OCI-LY7 (cell line): ENCODE measurements at regions not wholly inside any gene's neighbourhood (a gene's known extent, or its start where the extent isn't known, plus 50 kb on each side); places are given as distances from the start of the nearest gene placed in this dataset.

Source experiments
- BruUV-seq: library from RNA; stranded (reverse); fragments of 400-500 nt; replicated peaks from 2 replicates; lab custom pipeline; 2021; lab: Mats Ljungman, UMichigan
- CTCF ChIA-PET: fragments of 300-600 bp; sonication (Branson Sonifier 250); formaldehyde crosslinking; loops from one replicate; lab custom pipeline; 2022; ENCODE audit warnings: antibody characterized with exemption; ENCODE audit not compliant: unreplicated experiment; lab: Charles Lee
- POLR2A ChIA-PET: fragments of 300-600 bp; sonication (Branson Sonifier 250); formaldehyde crosslinking; loops from one replicate; lab custom pipeline; 2022; ENCODE audit warnings: antibody characterized with exemption; lab: Charles Lee
- DNase-seq: peaks from one replicate; pipeline ENCODE4 v3.0.0-alpha.2; 2015; ENCODE audit warnings: low spot score
- H2AFZ ChIP-seq: fragments of 200-600 bp; sonication (generic), shearing (Covaris generic); 2 replicates; pipeline ENCODE4 v1.6.1; 2014; ENCODE audit warnings: mild to moderate bottlenecking, antibody characterized with exemption, low read length, moderate library complexity
- H3K27ac ChIP-seq: fragments of 200-600 bp; sonication (generic); 2 replicates; pipeline ENCODE4 v1.5.1; 2014; ENCODE audit warnings: mixed run types, low read depth, mild to moderate bottlenecking, moderate library complexity, low read length, inconsistent platforms; ENCODE audit not compliant: poor library complexity, severe bottlenecking
- H3K36me3 ChIP-seq: fragments of 200-600 bp; sonication (generic); 2 replicates; pipeline ENCODE4 v1.6.1; 2014; ENCODE audit warnings: mild to moderate bottlenecking, antibody characterized with exemption, low read length, moderate library complexity, mixed read lengths; ENCODE audit not compliant: insufficient read depth
- H3K4me1 ChIP-seq: fragments of 200-600 bp; sonication (generic); 2 replicates; pipeline ENCODE4 v1.5.1; 2014; ENCODE audit warnings: mild to moderate bottlenecking, low read length; ENCODE audit not compliant: insufficient read depth, poor library complexity, severe bottlenecking
- H3K4me2 ChIP-seq: fragments of 200-600 bp; sonication (generic); 2 replicates; pipeline ENCODE4 v1.6.1; 2014; ENCODE audit warnings: mild to moderate bottlenecking, low read length
- H3K4me3 ChIP-seq: fragments of 200-600 bp; sonication (generic); 2 replicates; pipeline ENCODE4 v1.5.1; 2014; ENCODE audit warnings: mild to moderate bottlenecking, low read depth, low read length; ENCODE audit not compliant: poor library complexity, severe bottlenecking
- H3K79me2 ChIP-seq: fragments of 200-600 bp; sonication (generic); 2 replicates; pipeline ENCODE4 v1.6.1; 2016; ENCODE audit warnings: low read depth, mild to moderate bottlenecking, low read length, moderate library complexity, mixed read lengths; ENCODE audit not compliant: insufficient read depth
- H3K9me2 ChIP-seq: fragments of 200-600 bp; sonication (generic); 2 replicates; pipeline ENCODE4 v1.6.1; 2016; ENCODE audit warnings: mild to moderate bottlenecking, low read length, mixed read lengths; ENCODE audit not compliant: insufficient read depth
- H3K9me3 ChIP-seq: fragments of 200-600 bp; sonication (generic); 2 replicates; pipeline ENCODE4 v1.6.1; 2014; ENCODE audit warnings: mild to moderate bottlenecking, mixed run types, low read length, mixed read lengths
- H4K20me1 ChIP-seq: fragments of 200-600 bp; sonication (generic); 2 replicates; pipeline ENCODE4 v1.6.1; 2014; ENCODE audit warnings: mild to moderate bottlenecking, antibody characterized with exemption, low read length, moderate library complexity, mixed read lengths; ENCODE audit not compliant: insufficient read depth
- CTCF ChIP-seq: fragments of 200-600 bp; sonication (generic); conservative IDR thresholded peaks from 2 replicates; pipeline ENCODE4 v1.5.1; 2014; ENCODE audit warnings: mild to moderate bottlenecking, antibody characterized with exemption, low read length, moderate library complexity, mixed read lengths
- EZH2phosphoT487 ChIP-seq: fragments of 200-600 bp; sonication (generic); IDR thresholded peaks from 2 replicates; pipeline ENCODE4 v1.6.1; 2018; ENCODE audit warnings: low read depth, borderline replicate concordance, mild to moderate bottlenecking, mixed run types, antibody characterized with exemption, low read length, moderate library complexity, mixed read lengths
- intact Hi-C: fragments of 100-400 bp; cut with micrococcal nuclease; formaldehyde crosslinking; loops from one replicate; pipeline ENCODE4 v1.10.0; 2022; ENCODE audit not compliant: unreplicated experiment

GRCh38 chr10:129104266-129105045 lies 362.6 kb upstream of the MGMT start:
- CTCF ChIA-PET = no interaction called here
- H3K4me3 ChIP-seq = no peak overlapping the region
- POLR2A ChIA-PET = no interaction called here
- H3K4me2 ChIP-seq = no peak overlapping the region
- no peaks in the 10 kb centered on the region for H3K36me3 ChIP-seq
- no peaks in the 10 kb centered on the region for H4K20me1 ChIP-seq
- TF ChIP-seq EZH2phosphoT487 (no peak), CTCF (no peak)
- no peaks in the 10 kb centered on the region for H3K9me2 ChIP-seq
- intact Hi-C loops = no loop called here
- H2AFZ ChIP-seq = no peak overlapping the region
- no peak for DNase-seq
- H3K27ac ChIP-seq = no peak overlapping the region
- BruUV-seq = no TSS peak
- H3K79me2 ChIP-seq = no peaks in the 10 kb centered on the region
- H3K9me3 ChIP-seq = no peaks in the 10 kb centered on the region
- no peaks in the 10 kb centered on the region for H3K4me1 ChIP-seq

GRCh38 chr10:129105266-129105665 lies 361.8 kb upstream of the MGMT start:
- Histone ChIP-seq H3K9me2 (no peaks in the 10 kb centered on the region), H3K4me1 (no peaks in the 10 kb centered on the region), H3K9me3 (no peaks in the 10 kb centered on the region), H3K4me3 (no peak overlapping the region), H4K20me1 (no peaks in the 10 kb centered on the region), H3K79me2 (no peaks in the 10 kb centered on the region), H3K27ac (no peak overlapping the region), H3K4me2 (no peak overlapping the region), H3K36me3 (no peaks in the 10 kb centered on the region), H2AFZ (no peak overlapping the region)
- CTCF ChIA-PET = no interaction called here
- intact Hi-C loops = no loop called here
- no TSS peak for BruUV-seq
- DNase-seq = no peak
- TF ChIP-seq EZH2phosphoT487 (no peak), CTCF (no peak)
- POLR2A ChIA-PET = no interaction called here

DNA sequence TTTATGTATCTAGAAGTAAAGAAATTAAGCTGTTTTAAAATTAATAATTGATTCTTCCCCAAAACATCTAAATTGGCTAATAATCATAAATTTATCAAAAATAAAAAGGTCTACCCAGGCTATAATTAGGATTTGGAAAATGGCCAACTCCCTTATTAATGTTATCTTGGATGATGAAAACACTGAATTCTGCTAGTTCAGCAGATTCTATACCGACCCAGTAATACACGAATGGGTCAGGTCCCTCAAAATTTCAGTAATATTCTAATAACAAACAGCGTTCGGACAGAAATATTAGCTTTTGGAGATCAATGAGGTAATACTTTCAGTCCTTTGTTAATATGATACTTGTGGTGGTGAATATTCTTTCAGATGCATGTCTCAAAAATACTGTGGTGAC lies 360.7 kb upstream of the MGMT start:
- BruUV-seq = no TSS peak
- Histone ChIP-seq H4K20me1 (no peaks in the 10 kb centered on the region), H3K27ac (no peak overlapping the region), H3K9me3 (no peaks in the 10 kb centered on the region), H3K9me2 (no peaks in the 10 kb centered on the region), H3K4me2 (no peak overlapping the region), H3K36me3 (no peaks in the 10 kb centered on the region), H3K4me1 (no peaks in the 10 kb centered on the region), H3K4me3 (no peak overlapping the region), H3K79me2 (no peaks in the 10 kb centered on the region), H2AFZ (no peak overlapping the region)
- no peak for DNase-seq
- TF ChIP-seq EZH2phosphoT487 = no peak
- no peak for TF ChIP-seq CTCF
- ChIA-PET CTCF (no interaction called here), POLR2A (no interaction called here)
- intact Hi-C loops = no loop called here
